NCI-H524 (cell line): ENCODE measurements at regions not wholly inside any gene's neighbourhood (a gene's known extent, or its start where the extent isn't known, plus 50 kb on each side); places are given as distances from the start of the nearest gene placed in this dataset.

Experiments
- DNase-seq, 2 experiments: peaks; one replicate each; lab custom pipeline; 2025; lab: John Stamatoyannopoulos, UW

DNA sequence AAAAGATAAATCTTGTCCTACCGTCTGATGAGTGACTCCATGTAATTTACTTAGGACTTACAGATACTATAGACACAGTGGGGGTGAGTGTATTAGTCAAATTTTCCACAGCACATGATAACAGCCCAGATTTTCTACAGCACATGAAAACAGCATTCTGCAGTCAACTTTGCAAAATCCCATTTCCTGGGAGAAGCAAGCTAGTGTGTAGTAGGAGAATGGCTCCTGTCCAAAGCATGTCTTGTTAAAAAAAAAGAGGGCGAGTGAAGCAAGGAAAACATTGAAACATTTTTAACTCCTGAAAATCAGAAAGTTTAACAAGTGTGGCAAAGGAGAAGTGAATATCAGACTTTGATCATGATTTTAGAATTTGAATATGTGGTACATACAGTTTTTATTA, 817.8 kb upstream of the FAM98A start:
- DNase-seq: no peak

DNA sequence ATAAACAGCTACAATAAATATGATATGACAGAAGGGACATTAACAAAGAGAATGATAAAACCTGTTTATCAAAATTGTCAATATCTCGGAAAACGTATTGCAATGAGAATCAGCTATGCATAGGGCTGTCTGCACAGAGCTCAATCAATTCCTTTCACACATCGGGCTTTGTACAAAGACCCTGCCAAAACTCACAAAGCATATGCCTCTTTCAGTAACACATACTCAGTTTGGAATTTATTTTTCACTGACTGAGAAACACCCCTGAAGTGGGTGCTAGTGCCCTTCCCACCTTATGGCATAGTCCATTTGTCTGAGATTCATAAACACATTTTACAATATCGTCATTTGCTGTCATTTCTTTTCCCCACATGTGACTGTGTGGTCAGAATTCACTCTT, 815.8 kb upstream of the FAM98A start:
- DNase-seq: no peak

DNA sequence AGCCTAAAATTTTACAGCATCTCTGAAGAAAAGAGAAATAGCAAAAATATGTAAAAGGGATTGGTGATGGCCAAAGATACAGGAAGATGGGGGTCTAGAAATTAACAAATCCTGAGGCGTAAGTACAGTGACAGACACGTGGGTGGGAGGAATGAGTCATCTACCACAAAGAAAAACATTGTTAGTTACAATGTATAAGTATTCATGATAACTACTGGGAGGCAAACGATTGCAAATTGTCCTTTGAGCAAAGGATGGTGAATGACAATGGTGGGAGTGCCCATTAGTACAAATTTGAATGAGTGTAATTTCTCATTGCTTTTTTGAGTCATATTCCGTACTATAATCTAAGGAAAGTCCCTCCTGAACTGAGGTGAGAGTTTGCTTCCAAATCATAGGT, 809.0 kb upstream of the FAM98A start:
- DNase-seq: no peak

DNA sequence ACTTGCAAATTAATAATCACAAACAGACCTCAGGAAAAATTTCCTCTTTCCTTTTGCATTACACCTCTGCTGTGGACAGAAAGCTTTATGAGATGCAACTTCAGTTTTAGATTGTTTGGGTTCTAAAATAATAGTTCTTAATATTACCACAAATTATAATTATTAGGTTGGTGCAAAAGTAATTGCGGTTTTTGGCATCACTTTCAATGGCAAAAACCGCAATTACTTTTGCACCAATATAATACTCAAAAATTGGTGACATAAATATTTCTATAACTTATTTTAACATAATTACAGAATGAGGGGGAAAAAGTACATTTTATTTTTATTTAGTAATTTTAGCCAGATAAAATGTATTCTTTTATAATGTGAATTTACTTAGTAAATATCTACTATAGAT, 804.4 kb upstream of the FAM98A start:
- no peak for DNase-seq

DNA sequence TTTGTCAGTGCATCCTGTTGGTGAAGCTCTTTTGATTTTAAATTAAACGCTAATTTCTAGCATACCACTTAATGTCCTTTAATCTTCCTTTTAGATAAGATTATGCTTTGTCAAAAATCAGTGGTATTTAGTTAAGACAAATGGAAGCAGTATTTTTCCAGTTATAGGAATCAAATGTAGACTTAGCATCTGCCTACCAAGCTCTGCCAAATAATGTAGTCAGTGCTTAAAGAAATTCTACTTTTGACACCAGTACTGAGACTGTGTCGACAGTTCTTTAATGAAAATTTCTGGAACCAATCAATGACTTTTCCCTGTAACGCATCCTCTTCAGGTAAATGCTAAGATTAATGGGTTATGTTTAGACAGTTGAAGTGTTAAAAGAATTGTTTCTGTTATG, 803.3 kb upstream of the FAM98A start:
- no peak for DNase-seq

DNA sequence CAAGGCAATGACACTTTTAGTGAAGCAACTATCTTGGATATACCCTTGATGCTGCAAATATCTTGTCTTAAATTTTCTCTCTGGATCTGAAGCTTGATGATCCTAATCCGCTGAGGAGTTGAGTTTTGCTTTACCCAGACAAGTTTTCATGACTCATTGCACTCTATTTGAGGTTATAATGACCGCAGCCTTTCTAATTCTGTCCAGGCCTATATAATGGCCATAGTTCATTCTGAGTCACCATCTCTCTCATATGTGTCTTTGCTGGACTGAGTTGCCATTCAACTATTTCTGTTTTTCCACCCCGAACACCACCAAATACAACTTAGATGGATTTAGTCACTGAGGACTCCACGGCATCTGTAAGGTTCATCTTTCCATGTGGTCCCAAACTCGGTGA, 802.1 kb upstream of the FAM98A start:
- DNase-seq: no peak

DNA sequence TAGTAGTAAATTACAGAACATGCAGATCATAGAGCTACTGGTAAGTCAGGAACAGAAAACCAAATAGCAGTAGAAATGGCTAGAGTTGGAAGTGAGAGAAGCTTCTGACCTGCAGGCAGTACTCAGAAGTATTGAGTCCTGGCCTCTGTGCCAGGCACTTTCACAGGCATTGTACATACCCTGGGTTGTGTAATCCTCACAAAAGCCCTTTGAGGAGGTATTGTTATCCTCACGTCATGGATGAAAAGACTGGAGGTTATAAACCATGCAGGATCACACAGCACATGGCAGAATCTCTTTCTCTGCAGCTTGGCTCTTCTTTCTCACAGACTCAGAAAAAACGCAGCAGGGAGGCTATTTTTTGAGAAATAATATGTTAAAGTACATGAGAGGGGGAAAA, 789.3 kb upstream of the FAM98A start:
- no peak for DNase-seq

DNA sequence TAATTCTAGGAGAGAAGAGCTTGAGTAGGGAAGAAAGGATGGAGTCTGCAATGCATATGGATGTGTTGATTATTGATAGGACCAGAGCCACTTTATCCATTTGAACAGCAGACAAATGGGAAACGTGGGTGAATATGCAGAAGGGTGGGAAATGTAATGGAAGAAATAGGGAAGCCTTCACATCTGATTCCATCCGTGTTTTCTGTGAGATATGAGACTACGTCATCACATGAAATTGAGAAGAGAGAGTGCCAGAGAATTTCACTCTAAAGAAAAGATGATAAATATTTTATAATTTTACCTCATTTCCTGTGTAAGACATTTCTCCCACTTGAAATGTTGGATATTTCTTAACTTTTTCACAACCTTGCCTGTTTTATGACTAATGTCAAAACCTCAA, 788.4 kb upstream of the FAM98A start:
- DNase-seq: no peak

DNA sequence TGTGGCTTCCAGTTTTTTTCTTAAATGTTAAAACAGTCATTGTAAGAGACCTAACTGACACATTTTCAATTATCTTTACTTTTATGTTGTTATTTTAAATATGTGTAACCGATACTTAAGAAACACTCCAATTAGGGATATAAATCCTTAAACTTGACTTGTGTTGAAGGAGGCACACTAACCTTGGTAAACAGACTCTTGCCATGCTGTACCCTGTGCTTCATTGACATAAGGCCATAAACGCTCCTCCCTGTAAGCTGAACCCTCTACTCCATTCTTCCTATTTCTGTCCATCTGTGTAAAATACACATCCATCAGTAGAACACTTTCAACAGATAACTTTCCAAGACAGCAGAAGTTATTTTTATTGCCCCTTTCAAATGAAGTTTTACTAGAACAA, 780.5 kb upstream of the FAM98A start:
- DNase-seq: no peak

DNA sequence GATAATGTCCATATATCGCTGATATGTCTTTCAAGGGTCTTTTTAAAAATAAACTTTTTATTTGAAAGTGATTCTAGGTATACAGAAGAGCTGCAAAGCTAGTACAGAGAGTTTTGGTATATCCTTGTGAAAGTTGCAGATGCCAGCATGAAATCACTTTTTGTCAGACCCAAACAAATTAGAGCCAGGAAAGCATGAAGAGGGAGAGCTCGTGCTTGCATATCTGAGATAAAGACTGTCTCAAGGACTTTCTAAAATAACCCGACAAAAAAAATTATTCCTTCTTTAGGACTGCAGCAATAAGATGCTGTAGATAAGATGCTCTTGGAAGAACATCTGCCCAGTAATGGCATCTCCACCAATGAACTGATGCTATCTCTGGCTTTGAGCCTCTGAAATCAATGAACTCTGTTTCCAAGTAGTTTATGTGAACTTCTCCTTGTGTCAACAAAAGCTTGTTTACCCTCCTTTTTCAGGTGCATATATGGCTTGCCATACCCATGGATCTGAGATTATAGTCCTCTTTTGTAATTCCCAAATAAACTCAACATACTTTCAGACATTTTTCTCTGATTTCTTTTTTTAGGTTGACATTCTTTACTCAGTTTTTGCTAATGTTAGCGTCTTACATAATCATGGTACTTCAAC, 774.6 kb upstream of the FAM98A start:
- DNase-seq: no peak

DNA sequence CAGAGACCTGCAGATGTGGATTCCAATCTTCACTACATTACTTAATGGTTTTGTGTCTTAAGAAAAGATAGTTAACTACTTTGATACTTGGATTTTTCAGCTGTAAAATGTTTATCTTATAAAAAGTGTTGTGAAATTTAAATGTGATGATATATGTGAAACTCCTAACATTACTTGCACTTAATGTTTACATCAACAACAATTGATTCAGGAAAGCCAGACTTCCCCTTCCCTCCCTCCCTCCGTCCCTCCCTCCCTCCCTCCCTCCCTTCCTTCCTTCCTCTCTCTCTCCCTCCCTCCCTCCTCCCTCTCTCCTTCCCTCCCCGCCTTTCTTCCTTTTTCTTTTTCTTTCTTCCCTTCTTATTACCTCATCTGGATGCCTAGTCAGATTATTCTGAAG, 773.9 kb upstream of the FAM98A start:
- no peak for DNase-seq

DNA sequence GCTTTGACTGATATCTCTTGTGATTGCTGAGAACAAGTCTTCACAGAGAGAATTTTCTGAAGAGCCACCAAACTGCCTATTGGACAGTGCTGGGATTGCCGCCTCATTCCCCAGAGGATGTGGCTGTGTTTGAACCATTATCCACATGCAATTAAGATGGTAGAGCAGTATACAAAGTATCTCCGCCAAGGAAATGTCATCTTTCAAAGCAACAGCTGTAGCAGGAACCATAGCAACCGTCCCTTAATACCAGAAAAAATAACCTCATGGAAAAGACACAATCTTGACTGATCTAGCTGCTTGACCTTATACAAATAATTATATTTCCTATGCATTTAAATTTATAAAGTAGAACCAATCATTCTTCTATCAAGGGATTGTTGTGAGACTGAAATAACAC, 772.6 kb upstream of the FAM98A start:
- DNase-seq: no peak

DNA sequence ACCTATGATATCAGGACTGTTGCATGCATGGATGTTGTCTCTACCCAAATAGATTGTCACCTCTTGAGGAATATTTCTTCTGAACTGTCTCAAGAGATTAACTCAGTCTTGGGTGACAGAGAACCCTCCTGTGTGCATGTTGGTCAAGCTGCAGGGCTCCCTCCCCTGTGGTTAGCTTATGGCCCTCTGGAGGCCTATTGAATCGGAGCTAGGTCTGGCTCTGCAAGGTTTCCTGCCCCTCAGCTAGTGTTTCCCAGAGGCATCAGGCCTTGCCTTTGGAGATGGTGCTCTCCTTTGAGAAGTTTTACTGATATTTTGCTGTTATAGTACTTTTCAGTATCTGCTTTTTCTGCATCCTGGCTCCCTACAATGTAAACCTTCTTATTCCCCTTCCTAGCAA, 769.2 kb upstream of the FAM98A start:
- no peak for DNase-seq

DNA sequence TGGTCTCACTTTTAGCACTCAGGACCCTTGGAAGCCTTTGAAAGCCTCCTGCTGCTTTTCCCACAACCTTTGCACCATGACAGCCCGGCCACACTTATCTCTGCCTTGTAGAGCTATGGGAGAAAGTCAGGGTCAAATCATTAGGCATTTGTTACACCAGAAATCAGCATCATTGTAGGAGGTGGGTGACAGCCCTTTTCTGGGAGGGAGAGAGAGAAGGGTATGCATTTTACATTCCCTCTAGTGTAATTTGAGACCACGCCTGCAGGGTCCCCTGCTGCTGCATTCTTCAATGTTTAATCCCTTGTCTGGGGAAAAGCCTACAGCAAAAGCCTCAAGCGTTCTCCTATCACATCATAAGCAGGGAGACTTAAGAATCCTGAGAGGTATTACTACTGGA, 766.8 kb upstream of the FAM98A start:
- DNase-seq: peak in 1 of 2 experiments; percentile 55

DNA sequence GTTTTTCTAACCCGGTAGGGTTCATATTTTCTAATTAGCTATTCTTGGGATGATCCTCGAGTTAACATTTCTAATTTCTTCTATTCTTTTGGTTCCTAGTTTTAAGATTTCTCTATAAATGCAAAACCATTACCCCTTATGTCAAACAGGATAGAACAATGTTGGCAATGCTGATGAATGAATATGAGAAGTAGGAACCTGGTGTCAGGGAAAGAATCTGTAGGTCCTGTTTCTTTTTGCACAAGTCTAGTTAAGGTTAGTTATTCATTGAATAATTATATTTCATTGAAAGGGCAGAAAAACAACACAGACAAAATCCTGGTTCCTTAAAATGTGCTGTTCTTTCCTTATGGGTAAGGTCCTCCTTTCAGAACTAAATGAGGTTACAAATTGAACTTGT, 766.4 kb upstream of the FAM98A start:
- no peak for DNase-seq

DNA sequence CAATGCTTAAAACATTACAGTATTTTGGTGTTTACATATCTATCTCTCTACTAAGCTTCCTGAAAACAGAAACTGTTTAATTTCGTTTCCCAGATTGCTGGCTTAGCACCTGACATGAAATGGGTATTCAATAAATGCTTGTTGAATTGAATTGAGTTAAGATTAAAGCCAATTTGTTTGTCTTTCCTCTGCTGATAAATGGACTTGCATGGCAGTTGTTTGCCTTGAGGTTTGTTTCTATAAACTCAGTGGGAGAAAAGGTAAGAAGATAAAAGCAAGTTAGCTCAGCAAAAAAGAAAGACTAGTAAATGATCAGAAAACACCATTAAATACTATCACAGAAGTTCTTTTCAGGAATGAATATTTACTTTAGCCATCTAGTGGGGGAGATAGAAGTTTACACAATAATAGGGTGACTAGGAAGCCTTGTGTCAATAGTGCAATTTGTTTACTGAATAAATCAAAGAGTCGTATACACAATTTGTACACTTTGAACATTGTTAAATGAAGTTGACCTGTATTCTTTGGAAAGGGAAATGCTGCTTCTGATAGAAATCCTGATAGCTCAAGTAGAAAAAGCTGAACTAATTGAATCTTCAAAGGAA, 754.5 kb upstream of the FAM98A start:
- no peak for DNase-seq

DNA sequence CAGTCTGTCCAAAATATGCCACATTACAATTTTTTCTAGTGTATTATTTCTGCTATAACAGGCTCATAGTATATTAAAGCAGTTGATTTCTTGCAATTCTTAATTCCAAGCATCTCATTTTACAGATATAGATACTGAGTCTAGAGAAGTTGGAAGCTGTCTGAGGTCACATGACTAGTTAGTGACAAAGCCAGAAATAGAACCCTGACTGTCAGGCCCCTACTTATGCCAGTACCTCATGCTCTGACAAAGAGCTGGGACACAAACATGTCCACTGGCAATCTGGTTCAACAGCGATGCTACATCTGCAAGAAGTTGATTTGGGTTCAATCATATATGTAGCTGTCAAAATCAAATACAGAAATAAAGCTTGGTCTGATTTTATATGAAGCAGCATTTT, 750.4 kb upstream of the FAM98A start:
- DNase-seq: no peak

DNA sequence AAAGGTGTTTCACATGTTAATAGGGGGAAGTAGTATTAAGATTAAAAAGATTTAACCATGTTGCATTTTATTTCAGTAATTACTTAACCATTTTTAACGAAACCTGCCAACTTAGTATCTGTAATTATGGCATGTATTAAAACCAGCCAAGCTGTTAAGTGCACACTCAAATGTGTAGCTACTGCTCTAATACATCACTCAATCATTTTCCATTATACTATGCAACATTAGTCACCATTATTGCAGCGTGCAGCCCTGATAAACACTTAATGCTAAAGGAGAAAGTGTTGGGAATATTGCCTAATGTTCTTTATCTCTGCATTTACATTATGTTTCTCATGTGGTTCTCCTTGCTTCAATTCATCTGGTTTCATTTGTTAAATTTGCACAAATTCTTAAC, 745.9 kb upstream of the FAM98A start:
- no peak for DNase-seq

DNA sequence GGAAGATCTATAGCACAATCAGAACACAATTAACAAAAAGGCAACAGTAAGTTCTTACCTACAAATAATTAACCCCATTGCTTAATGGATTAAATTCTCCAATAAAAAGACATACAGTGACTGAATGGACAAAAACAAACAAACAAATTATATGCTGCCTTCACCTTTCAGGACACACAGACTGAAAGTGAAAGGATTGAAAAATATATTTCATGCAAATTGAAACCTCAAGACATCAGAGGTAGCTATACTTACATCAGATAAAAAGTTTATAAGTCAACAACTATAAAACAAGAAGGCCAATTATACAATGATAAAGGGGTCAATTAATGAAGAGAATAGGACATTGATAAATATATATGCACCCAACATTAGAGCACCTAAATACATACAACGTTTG, 741.2 kb upstream of the FAM98A start:
- DNase-seq: no peak

DNA sequence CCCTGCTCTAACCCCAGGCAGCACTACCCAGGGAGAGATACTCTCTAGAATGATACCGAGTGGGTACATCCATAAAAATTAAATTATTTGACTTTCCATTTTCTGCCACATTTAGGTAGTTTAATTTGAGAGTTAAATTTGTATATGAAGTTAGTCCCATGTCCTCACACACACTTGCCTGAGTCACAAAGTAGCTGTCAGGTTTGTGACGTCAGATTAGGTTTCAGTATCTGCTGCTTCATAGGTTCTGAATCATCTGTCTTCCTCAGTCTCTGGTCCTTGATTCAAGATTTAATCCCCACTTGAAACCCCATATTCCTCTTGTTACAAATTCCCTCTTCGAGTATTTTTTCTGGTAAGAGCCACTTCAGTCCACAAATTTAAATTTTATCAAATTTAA, 738.6 kb upstream of the FAM98A start:
- no peak for DNase-seq

DNA sequence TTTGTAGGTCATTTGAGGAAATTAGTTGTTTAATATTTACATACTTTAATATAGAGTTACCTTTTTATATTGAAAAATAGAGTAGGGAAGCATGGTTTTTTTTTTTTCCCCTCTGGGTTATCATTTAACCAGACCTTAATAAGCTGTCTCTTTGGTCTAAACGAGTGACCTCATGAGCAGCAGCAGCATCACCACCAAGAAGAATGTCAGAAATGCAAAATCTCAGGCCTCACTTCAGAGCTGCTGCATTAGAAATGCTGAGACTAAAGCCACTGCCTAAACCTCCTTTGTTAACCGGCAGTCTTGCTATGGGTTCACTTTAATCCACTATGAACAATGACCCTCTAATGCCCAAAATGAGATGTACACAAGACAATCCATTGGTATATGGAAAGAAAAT, 733.7 kb upstream of the FAM98A start:
- no peak for DNase-seq

DNA sequence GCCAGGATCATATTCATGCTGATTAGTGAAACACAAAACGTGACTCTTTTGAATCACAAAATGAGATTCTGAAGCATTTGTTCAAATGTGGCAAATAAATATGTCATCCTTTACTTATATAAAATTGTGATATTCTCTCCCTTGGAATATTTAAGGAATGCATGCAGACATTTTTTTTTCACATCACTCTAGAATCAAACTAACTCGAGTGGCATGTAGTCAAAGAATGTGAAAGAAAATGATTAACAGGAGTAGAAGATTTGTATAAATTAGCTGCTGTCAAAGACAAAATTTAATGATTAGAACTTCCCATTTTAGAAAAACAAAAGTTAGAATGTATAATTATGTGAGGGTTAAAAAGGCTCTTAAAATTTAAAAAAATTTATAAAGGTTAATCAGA, 721.0 kb upstream of the FAM98A start:
- no peak for DNase-seq

DNA sequence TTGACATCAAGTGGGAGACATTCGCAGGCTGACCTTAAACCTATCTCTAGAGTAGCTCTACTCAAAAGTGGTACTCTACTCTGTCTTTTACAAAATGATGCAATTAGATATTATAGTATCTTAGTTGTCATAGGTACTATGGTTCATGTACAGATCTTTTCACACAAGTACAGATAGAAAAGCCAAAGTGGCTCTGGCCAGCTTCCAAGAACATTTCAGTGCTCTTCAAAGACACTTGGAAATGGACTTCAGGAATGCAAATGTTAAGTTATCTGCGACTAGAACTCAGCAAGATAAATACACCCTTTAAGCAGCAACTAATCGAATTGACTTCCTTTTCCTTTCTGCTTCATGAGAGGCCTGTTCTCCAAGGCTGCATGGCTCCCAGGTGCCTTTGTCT, 718.7 kb upstream of the FAM98A start:
- DNase-seq: no peak

DNA sequence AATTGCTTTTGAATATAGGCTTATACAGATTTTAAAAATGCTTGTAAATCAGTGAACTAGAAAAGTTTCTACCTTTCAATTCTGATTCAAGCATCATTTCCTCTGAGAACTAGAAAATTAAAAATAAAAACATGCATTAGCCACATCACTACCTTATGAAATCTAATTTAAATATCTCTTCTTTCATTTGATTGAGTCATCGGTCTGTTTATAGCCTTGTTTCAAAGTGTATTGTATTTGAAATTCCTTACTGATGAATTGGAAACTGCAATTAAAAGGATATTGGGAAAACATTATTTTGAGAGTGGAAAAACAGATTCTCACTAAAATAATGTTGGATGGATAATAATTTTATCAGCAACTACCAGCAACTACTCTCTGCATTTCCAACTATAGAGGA, 717.7 kb upstream of the FAM98A start:
- no peak for DNase-seq

DNA sequence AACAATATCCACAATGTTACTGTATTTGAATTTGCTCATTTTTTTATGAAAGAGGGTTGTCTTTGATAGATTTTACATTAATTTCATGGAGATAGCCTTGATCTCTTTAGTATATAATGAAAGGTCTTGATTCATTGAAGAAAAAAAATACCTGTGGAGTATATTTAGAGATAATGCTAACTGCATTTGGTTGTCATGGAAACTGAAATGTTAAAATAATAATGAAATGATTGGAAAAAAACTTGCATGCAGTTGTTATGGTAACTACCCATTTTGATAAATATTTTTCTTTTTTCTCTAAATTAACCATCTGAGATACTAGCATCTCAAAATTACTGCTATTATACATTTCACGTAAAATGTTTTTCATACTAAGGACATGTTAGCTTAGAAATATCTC, 712.7 kb upstream of the FAM98A start:
- no peak for DNase-seq
